ENCODE measurements at regions not wholly inside any gene's neighbourhood (a gene's known extent, or its start where the extent isn't known, plus 50 kb on each side); places are given as distances from the start of the nearest gene placed in this dataset.
"Not testable (repeated sequence)": the region's sequence is repeated elsewhere in the genome, so short reads cannot be mapped to it uniquely, and the experiment has no call there.

- not testable (repeated sequence) for TF ChIP-seq POLR2A (IDR thresholded peaks at IDR 0.05; ENCODE audit: low read length); GATA1 (IDR thresholded peaks at IDR 0.05; ENCODE audit: low read depth, low read length)
Observed at GRCh38 chr16:54991946-54992345, 61.3 kb downstream of the IRX5 start.

Data from erythroblast (primary cell).